Activated T-cell treated with anti-CD3 and anti-CD28 coated beads, Interleukin-2, amount 50 U/mL, for 48 hours (primary cell): ENCODE measurements at regions not wholly inside any gene's neighbourhood (a gene's known extent, or its start where the extent isn't known, plus 50 kb on each side); places are given as distances from the start of the nearest gene placed in this dataset.

ENCODE experiments used
- DNase-seq, 2 experiments: peaks; one replicate each; pipeline ENCODE4 v3.0.0-alpha.2; 2020

DNA sequence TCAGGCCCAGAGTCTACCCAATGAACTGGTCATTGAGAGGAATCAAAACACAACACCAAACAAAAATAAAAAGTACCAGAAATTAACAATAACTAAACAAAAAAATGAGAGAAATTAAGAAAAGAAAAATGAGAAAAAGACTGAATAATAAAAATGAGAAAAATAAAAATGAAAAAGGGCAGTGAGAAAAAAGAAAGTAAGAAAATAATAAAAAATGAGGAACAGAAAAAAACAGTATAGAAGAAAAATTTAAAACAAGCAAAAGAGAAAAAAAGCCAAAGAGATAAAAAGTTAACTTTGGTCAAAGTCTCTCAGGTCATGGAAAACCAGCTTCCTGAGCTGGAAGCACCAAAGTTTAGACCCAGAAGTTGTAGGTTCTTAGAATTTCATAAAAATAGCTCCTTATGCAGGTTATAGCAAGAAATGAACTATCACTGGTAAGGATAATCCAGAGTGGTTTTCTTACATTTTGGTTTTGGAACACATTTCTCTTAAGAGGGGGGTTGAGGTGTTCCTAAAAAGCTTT, 51.0 kb upstream of the WDR17 start:
- DNase-seq = no peak
